Endodermal cell (in vitro differentiated cells): ENCODE measurements at regions not wholly inside any gene's neighbourhood (a gene's known extent, or its start where the extent isn't known, plus 50 kb on each side); places are given as distances from the start of the nearest gene placed in this dataset.

Experiments used
- DNase-seq: peaks from one replicate; pipeline ENCODE4 v3.0.0-alpha.2; 2017
- H3K27ac ChIP-seq: 2 replicates; pipeline ENCODE4 v1.5.1; 2013; ENCODE audit warnings: mild to moderate bottlenecking, low read depth, low read length, moderate library complexity
- H3K27me3 ChIP-seq: 2 replicates; pipeline ENCODE4 v1.6.1; 2013; ENCODE audit warnings: mild to moderate bottlenecking, low read length, moderate library complexity; ENCODE audit not compliant: insufficient read depth, control insufficient read depth, poor library complexity, severe bottlenecking
- H3K36me3 ChIP-seq: 2 replicates; pipeline ENCODE4 v1.7.0; 2013; ENCODE audit warnings: mild to moderate bottlenecking, low read length, moderate library complexity; ENCODE audit not compliant: control insufficient read depth, insufficient read depth
- H3K4me1 ChIP-seq: one replicate; pipeline ENCODE4 v1.7.0; 2013; ENCODE audit warnings: low read length; ENCODE audit not compliant: control insufficient read depth, insufficient read depth
- H3K4me3 ChIP-seq: 2 replicates; pipeline ENCODE4 v1.5.1; 2013; ENCODE audit warnings: mild to moderate bottlenecking, low read length, moderate library complexity
- H3K9ac ChIP-seq: 2 replicates; pipeline ENCODE4 v1.6.1; 2013; ENCODE audit warnings: mild to moderate bottlenecking, low read length, moderate library complexity; ENCODE audit not compliant: poor library complexity, severe bottlenecking; ENCODE audit errors: extremely low read depth
- H3K9me3 ChIP-seq: 2 replicates; pipeline ENCODE4 v1.6.1; 2013; ENCODE audit warnings: mild to moderate bottlenecking, low read length, moderate library complexity; ENCODE audit not compliant: control insufficient read depth
- H3K27ac Mint-ChIP-seq: 2 replicates; pipeline ENCODE4 v1.8.0; 2020; ENCODE audit warnings: mixed read lengths
- H3K27me3 Mint-ChIP-seq: 2 replicates; pipeline ENCODE4 v1.8.0; 2021; ENCODE audit warnings: mild to moderate bottlenecking, mixed read lengths; ENCODE audit not compliant: insufficient read depth
- H3K36me3 Mint-ChIP-seq: 2 replicates; pipeline ENCODE4 v1.8.0; 2020; ENCODE audit warnings: low read depth, mixed read lengths
- H3K4me1 Mint-ChIP-seq: 2 replicates; pipeline ENCODE4 v1.8.0; 2020; ENCODE audit warnings: mixed read lengths
- H3K4me3 Mint-ChIP-seq: 2 replicates; pipeline ENCODE4 v1.8.0; 2020; ENCODE audit warnings: mild to moderate bottlenecking, moderate library complexity, mixed read lengths
- H3K9me3 Mint-ChIP-seq: 2 replicates; pipeline ENCODE4 v1.8.0; 2020; ENCODE audit warnings: mild to moderate bottlenecking, mixed read lengths
- CTCF ChIP-seq: fragments of 200-600 bp; sonication (generic); conservative IDR thresholded peaks from 2 replicates; pipeline ENCODE4 v1.5.0; 2021; ENCODE audit warnings: antibody characterized with exemption, mild to moderate bottlenecking
- WGBS, 2 experiments: methylation state at CpG; one replicate each; pipeline versions ENCODE4 v1.1.5 to v1.1.7; 2013; ENCODE audit warnings: missing lambda C conversion rate in 2 of 2, mixed read lengths in 1 of 2; ENCODE audit not compliant: insufficient coverage in 1 of 2, insufficient read length in 1 of 2; 5-methylcytosine and 5-hydroxymethylcytosine counted together

GRCh38 chr12:90027889-90028634 lies 319.4 kb upstream of the ATP2B1 start:
- Histone ChIP-seq H3K9me3 (no peaks in the 10 kb centered on the region), H3K4me1 (no peaks in the 10 kb centered on the region), H3K4me3 (no peak overlapping the region), H3K9ac (no peak overlapping the region), H3K27ac (no peak overlapping the region), H3K27me3 (no peaks in the 10 kb centered on the region), H3K36me3 (no peaks in the 10 kb centered on the region)
- Mint-ChIP-seq H3K36me3 (no peaks in the 10 kb centered on the region), H3K4me3 (no peak overlapping the region), H3K27ac (no peak overlapping the region), H3K9me3 (no peaks in the 10 kb centered on the region), H3K4me1 (no peaks in the 10 kb centered on the region), H3K27me3 (no peaks in the 10 kb centered on the region)
- DNase-seq, result no peak
- no peak for TF ChIP-seq CTCF
- WGBS, 2 experiments, result 95 to 96% methylated on average over 4 to 5 of the region's 5 CpGs

- H3K4me1 Mint-ChIP-seq, result no peaks in the 10 kb centered on the region
- no peaks in the 10 kb centered on the region for H3K36me3 Mint-ChIP-seq
- no peak for TF ChIP-seq CTCF
- H3K4me3 ChIP-seq, result no peak overlapping the region
- H3K4me3 Mint-ChIP-seq, result no peak overlapping the region
- no peaks in the 10 kb centered on the region for H3K27me3 Mint-ChIP-seq
- H3K27me3 ChIP-seq, result no peaks in the 10 kb centered on the region
- DNase-seq, result no peak
- no peaks in the 10 kb centered on the region for H3K9me3 ChIP-seq
- no peaks in the 10 kb centered on the region for H3K4me1 ChIP-seq
- H3K9ac ChIP-seq, result no peak overlapping the region
- H3K9me3 Mint-ChIP-seq, result no peaks in the 10 kb centered on the region
- H3K27ac ChIP-seq, result no peak overlapping the region
- H3K27ac Mint-ChIP-seq, result no peak overlapping the region
- no peaks in the 10 kb centered on the region for H3K36me3 ChIP-seq
Observed at GRCh38 chr12:90027041-90027440, 318.4 kb upstream of the ATP2B1 start.

GRCh38 chr12:90026516-90026915 lies 317.9 kb upstream of the ATP2B1 start:
- H3K4me1 ChIP-seq, result no peaks in the 10 kb centered on the region
- Mint-ChIP-seq H3K9me3 (no peaks in the 10 kb centered on the region), H3K36me3 (no peaks in the 10 kb centered on the region), H3K4me3 (no peak overlapping the region), H3K4me1 (no peaks in the 10 kb centered on the region), H3K27ac (no peak overlapping the region), H3K27me3 (no peaks in the 10 kb centered on the region)
- DNase-seq, result no peak
- H3K36me3 ChIP-seq, result no peaks in the 10 kb centered on the region
- WGBS, 2 experiments, result 90 to 93% methylated on average over 8 to 9 of the region's 9 CpGs
- no peak overlapping the region for H3K27ac ChIP-seq
- no peaks in the 10 kb centered on the region for H3K9me3 ChIP-seq
- H3K9ac ChIP-seq, result no peak overlapping the region
- no peak for TF ChIP-seq CTCF
- H3K27me3 ChIP-seq, result no peaks in the 10 kb centered on the region
- no peak overlapping the region for H3K4me3 ChIP-seq
